ENCODE measurements at regions not wholly inside any gene's neighbourhood (a gene's known extent, or its start where the extent isn't known, plus 50 kb on each side); places are given as distances from the start of the nearest gene placed in this dataset.
"Not testable (repeated sequence)": the region's sequence is repeated elsewhere in the genome, so short reads cannot be mapped to it uniquely, and the experiment has no call there.

GRCh38 chr5:124017321-124017720, 505.3 kb downstream of the CSNK1G3 start:
- CTCF ChIA-PET; H3K9me3 Mint-ChIP-seq (ENCODE audit: insufficient read depth); H3K27ac Mint-ChIP-seq; H3K36me3 Mint-ChIP-seq (ENCODE audit: low read depth); H3K4me1 Mint-ChIP-seq (ENCODE audit: low read depth); POLR2A ChIA-PET; H3K4me3 Mint-ChIP-seq; H3K27me3 Mint-ChIP-seq (ENCODE audit: low read depth); DNase-seq; ATAC-seq: not testable (repeated sequence)

DNA sequence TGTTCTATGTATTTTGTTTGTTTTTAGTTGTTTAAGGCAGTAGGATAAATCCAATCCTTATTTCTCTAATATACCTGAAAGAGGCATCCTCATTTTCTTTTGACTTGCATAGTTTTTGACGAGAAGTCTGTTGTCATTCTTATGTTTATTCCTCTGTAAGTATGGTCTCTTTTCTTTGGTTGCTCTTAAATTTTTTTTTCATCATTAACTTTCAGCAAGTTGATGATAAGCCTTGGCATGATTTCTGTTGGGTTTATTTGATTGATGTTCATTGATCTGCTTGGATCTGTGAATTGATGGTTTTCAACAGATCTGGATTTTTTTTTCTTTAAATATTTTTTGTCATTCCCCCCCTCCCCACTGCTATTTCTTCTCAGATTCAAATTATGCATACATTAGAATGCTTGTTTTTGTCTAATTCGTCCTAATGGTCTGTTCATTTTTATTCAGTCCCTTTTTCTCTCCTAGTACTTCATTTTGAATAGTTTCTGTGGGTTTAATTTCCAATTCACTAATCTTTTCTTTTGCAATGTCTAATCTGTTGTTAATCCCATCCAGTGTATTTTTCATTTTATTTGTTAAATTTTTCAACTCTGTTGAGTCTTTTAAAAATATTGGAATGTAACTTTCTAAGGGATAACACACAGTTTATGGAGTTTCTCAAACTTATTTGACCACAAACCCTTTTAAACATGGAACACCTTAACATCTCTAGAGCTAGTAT, 495.9 kb downstream of the CSNK1G3 start:
- H3K36me3 Mint-ChIP-seq (ENCODE audit: low read depth): no peaks in the 10 kb centered on the region
- H3K4me1 Mint-ChIP-seq (ENCODE audit: low read depth): no peaks in the 10 kb centered on the region
- H3K27ac Mint-ChIP-seq: no peak overlapping the region
- DNase-seq (no peak), ATAC-seq (no peak)
- ChIA-PET POLR2A (no interaction called here), CTCF (no interaction called here)
- peaks cover 11% of the 10 kb centered on the region for H3K9me3 Mint-ChIP-seq (ENCODE audit: insufficient read depth)
- H3K27me3 Mint-ChIP-seq (ENCODE audit: low read depth): no peaks in the 10 kb centered on the region
- H3K4me3 Mint-ChIP-seq: no peak overlapping the region

DNA sequence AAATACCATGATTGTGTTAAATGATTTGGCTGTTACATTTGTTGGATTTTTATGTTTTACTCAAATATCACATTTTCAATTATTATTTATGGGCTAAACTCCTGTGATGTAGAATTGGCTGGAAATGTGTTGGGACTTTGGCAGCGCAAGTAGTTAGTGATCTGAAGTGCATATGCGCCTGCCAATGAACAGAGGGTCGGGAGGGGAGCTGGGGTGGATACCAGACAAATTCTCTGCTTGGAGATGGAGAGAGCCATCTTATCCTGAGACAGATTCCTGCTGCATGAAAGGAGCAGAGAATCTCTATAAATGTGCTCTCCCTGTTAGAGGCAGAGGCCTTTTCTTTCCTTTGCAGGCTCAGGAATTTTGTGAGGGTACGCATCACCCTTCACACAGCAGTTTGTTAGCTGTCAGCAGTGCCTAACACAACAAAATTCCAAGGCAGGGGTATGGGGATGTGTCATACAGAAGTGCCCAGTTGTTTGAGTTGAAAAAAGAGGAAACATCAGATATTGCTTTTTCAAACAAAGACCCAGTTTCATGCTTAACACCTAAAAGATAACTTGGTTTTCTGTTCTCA, 489.1 kb downstream of the CSNK1G3 start:
- no peak overlapping the region for H3K27ac Mint-ChIP-seq
- no peaks in the 10 kb centered on the region for H3K27me3 Mint-ChIP-seq (ENCODE audit: low read depth)
- no peaks in the 10 kb centered on the region for H3K4me1 Mint-ChIP-seq (ENCODE audit: low read depth)
- no peaks in the 10 kb centered on the region for H3K36me3 Mint-ChIP-seq (ENCODE audit: low read depth)
- POLR2A ChIA-PET: no interaction called here
- ATAC-seq (no peak), DNase-seq (no peak)
- H3K9me3 Mint-ChIP-seq (ENCODE audit: insufficient read depth): peaks cover 3% of the 10 kb centered on the region
- CTCF ChIA-PET: no interaction called here
- H3K4me3 Mint-ChIP-seq: no peak overlapping the region

GRCh38 chr5:124000538-124000937, 488.6 kb downstream of the CSNK1G3 start:
- Mint-ChIP-seq H3K27ac (no peak overlapping the region), H3K4me3 (no peak overlapping the region), H3K36me3 (ENCODE audit: low read depth) (no peaks in the 10 kb centered on the region), H3K4me1 (ENCODE audit: low read depth) (no peaks in the 10 kb centered on the region), H3K27me3 (ENCODE audit: low read depth) (no peaks in the 10 kb centered on the region), H3K9me3 (ENCODE audit: insufficient read depth) (peaks cover 3% of the 10 kb centered on the region)
- ChIA-PET POLR2A (no interaction called here), CTCF (no interaction called here)
- no peak for ATAC-seq
- DNase-seq: no peak

DNA sequence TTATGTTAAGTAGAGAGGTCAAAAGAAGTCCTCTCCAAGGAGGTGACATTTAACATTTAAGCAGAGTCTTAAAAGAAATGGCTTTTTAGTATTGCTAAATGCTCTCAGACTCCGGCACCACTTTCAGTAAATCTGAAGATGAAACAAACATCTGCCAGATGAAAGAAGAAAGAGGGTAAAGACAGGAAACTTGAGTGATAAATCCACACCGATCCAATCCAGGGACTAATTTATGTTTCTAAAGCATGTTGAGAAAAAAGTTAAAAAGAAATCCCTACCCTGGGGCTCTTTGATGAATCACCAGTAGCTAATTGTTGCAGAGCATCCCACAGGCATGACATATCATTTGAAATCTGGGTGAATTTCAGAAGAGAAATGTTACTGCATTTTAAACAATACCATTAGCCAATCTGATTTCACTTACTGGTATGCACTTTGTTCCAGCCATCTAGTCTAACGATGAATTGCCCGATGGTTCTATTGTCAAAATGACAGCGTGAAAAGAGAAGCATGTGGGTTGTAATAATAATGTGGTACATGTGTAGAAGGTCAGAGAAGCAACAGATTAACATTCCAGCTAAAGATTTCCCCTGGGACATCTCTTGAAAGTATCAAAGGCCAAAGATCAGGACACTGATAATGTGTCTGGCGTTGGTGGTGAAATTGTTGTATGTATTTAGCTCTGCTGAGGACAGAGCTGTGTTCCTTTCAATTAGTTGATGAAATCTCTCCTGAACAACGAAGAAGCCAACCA, 485.7 kb downstream of the CSNK1G3 start:
- ChIA-PET CTCF (no interaction called here), POLR2A (no interaction called here)
- no peak for DNase-seq

DNA sequence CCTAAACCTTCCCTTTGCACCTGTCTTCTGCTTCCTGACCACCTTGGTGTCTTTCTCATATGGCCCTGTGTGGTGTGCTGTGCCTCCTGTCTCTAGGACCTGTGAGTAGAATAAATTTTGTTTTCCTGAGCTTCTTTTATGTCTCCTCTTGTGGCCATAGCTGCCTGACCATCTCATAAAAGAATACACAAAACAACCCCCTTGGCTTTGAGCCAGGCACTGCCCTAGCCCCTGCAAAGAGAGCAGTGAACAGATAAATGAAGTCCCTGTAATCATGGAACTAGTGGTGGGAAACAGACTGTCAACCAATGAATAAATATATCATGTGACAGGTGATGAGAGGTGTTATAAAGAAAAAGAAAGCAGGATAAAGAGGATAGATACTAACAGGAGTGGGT, 485.1 kb downstream of the CSNK1G3 start:
- DNase-seq: no peak
- H3K9me3 Mint-ChIP-seq (ENCODE audit: insufficient read depth): no peaks in the 10 kb centered on the region
- H3K36me3 Mint-ChIP-seq (ENCODE audit: low read depth): no peaks in the 10 kb centered on the region
- no peaks in the 10 kb centered on the region for H3K4me1 Mint-ChIP-seq (ENCODE audit: low read depth)
- H3K4me3 Mint-ChIP-seq: no peak overlapping the region
- ATAC-seq: no peak
- H3K27me3 Mint-ChIP-seq (ENCODE audit: low read depth): no peaks in the 10 kb centered on the region
- ChIA-PET CTCF (no interaction called here), POLR2A (no interaction called here)
- no peak overlapping the region for H3K27ac Mint-ChIP-seq

More for the DNA sequence above, 485.7 kb downstream of the CSNK1G3 start:
- peaks cover 3% of the 10 kb centered on the region for H3K9me3 Mint-ChIP-seq (ENCODE audit: insufficient read depth)
- no peaks in the 10 kb centered on the region for H3K4me1 Mint-ChIP-seq (ENCODE audit: low read depth)
- no peaks in the 10 kb centered on the region for H3K27me3 Mint-ChIP-seq (ENCODE audit: low read depth)
- H3K4me3 Mint-ChIP-seq: no peak overlapping the region
- H3K27ac Mint-ChIP-seq: no peak overlapping the region
- no peaks in the 10 kb centered on the region for H3K36me3 Mint-ChIP-seq (ENCODE audit: low read depth)
- no peak for ATAC-seq

GRCh38 chr5:123992641-123993040, 480.7 kb downstream of the CSNK1G3 start:
- ChIA-PET POLR2A (no interaction called here), CTCF (no interaction called here)
- no peak for ATAC-seq

GRCh38 chr5:123987956-123988355, 476.0 kb downstream of the CSNK1G3 start:
- Mint-ChIP-seq H3K4me1 (ENCODE audit: low read depth) (no peaks in the 10 kb centered on the region), H3K27me3 (ENCODE audit: low read depth) (no peaks in the 10 kb centered on the region), H3K27ac (no peak overlapping the region), H3K36me3 (ENCODE audit: low read depth) (no peaks in the 10 kb centered on the region), H3K4me3 (no peak overlapping the region), H3K9me3 (ENCODE audit: insufficient read depth) (no peaks in the 10 kb centered on the region)
- ChIA-PET CTCF (no interaction called here), POLR2A (no interaction called here)
- ATAC-seq (no peak), DNase-seq (no peak)

More at GRCh38 chr5:123992641-123993040, 480.7 kb downstream of the CSNK1G3 start:
- Mint-ChIP-seq H3K27me3 (ENCODE audit: low read depth) (no peaks in the 10 kb centered on the region), H3K27ac (no peak overlapping the region), H3K9me3 (ENCODE audit: insufficient read depth) (no peaks in the 10 kb centered on the region), H3K4me1 (ENCODE audit: low read depth) (no peaks in the 10 kb centered on the region), H3K4me3 (no peak overlapping the region), H3K36me3 (ENCODE audit: low read depth) (no peaks in the 10 kb centered on the region)
- no peak for DNase-seq

DNA sequence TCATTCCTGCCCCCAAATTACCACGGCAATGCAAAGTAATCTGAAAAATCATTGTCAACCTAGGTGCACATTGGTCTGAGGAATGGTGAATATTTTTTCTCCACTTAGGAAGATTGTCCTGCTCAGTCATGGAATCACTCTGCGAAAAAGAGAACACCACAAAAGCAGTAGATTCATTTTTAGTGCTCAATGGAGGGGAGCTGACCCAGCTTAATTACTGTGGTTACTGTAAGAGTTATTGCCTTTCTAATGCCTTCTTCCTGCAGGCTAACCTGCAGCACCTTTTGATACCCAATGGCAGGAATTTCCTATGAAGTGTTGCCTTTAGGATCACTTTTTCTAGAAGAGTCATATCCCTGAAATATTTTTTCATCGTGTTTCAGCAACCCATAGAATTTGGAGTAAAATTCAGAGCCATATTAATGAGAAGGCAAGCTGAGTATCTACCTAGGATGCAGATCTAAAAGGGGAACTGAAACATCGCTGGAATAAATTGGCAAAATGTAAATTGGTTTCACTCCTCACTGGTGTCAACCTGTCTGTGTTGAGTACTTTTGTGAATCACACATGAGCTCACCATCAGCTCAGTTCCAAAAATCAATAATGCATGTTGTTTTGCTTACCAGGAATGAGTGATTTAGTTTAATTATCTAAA, 464.5 kb downstream of the CSNK1G3 start:
- Mint-ChIP-seq H3K36me3 (ENCODE audit: low read depth) (no peaks in the 10 kb centered on the region), H3K27me3 (ENCODE audit: low read depth) (no peaks in the 10 kb centered on the region), H3K9me3 (ENCODE audit: insufficient read depth) (no peaks in the 10 kb centered on the region), H3K4me3 (no peak overlapping the region), H3K4me1 (ENCODE audit: low read depth) (no peaks in the 10 kb centered on the region), H3K27ac (no peak overlapping the region)
- ATAC-seq (no peak), DNase-seq (no peak)
- ChIA-PET POLR2A (no interaction called here), CTCF (no interaction called here)

- CTCF ChIA-PET, POLR2A ChIA-PET: not testable (repeated sequence)
Observed at GRCh38 chr5:123975521-123975920, 463.5 kb downstream of the CSNK1G3 start.

DNA sequence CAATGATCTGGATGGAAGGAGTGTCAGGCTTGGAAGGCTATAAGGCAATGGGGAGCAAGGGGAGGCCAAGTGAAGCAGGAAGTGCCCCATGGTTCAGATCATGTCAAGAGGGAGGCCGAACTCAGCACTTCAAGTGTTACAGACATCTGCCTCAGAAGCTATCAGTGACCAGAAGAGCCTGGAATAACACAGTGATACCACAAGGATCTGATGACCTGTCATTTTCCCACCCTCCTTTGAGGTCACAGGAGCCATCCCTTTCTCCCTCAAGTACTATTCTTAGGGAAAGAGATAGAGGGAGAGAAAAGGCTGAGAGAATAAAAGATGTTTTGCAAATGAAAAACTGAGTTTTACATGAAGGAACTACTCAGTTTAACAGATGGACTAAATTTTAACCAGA, 454.8 kb downstream of the CSNK1G3 start:
- H3K27ac Mint-ChIP-seq: no peak overlapping the region
- CTCF ChIA-PET: no interaction called here
- POLR2A ChIA-PET: no interaction called here
- H3K4me1 Mint-ChIP-seq (ENCODE audit: low read depth): no peaks in the 10 kb centered on the region
- DNase-seq: no peak
- H3K9me3 Mint-ChIP-seq (ENCODE audit: insufficient read depth): peaks cover 2% of the 10 kb centered on the region
- no peak for ATAC-seq
- H3K36me3 Mint-ChIP-seq (ENCODE audit: low read depth): no peaks in the 10 kb centered on the region
- H3K4me3 Mint-ChIP-seq: no peak overlapping the region
- H3K27me3 Mint-ChIP-seq (ENCODE audit: low read depth): no peaks in the 10 kb centered on the region

More at GRCh38 chr5:123975521-123975920, 463.5 kb downstream of the CSNK1G3 start:
- not testable (repeated sequence) for H3K27me3 Mint-ChIP-seq (ENCODE audit: low read depth); H3K36me3 Mint-ChIP-seq (ENCODE audit: low read depth); H3K9me3 Mint-ChIP-seq (ENCODE audit: insufficient read depth); DNase-seq; H3K4me3 Mint-ChIP-seq; ATAC-seq; H3K27ac Mint-ChIP-seq; H3K4me1 Mint-ChIP-seq (ENCODE audit: low read depth)

DNA sequence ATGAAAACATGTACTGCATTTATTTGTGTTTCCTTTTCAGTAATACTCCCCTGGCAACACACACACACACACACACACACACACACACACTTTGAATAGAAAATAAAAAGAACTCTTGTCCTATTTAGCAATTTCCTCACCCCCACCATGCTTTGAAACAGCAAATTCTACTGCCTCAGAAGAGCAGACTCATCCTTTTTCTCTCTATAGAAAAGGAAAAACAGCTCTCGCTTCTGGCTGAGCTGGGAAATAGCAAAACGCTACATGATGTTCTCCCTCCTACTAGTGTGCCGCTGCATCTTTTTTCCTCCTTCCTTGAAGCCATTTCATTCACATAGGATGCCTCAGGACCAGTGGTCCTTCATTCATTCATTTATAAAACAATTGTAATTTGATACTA, 453.6 kb downstream of the CSNK1G3 start:
- ATAC-seq (no peak), DNase-seq (no peak)
- H3K4me1 Mint-ChIP-seq (ENCODE audit: low read depth): no peaks in the 10 kb centered on the region
- ChIA-PET CTCF (no interaction called here), POLR2A (no interaction called here)
- H3K9me3 Mint-ChIP-seq (ENCODE audit: insufficient read depth): peaks cover 3% of the 10 kb centered on the region
- no peaks in the 10 kb centered on the region for H3K36me3 Mint-ChIP-seq (ENCODE audit: low read depth)
- no peak overlapping the region for H3K27ac Mint-ChIP-seq
- no peak overlapping the region for H3K4me3 Mint-ChIP-seq
- no peaks in the 10 kb centered on the region for H3K27me3 Mint-ChIP-seq (ENCODE audit: low read depth)

All from activated CD8-positive, alpha-beta T cell treated with anti-CD3 and anti-CD28 coated beads, Interleukin-2, amount 10 ng/mL, durations not matched to agents 7 days and 5 days (primary cell).